Superior temporal gyrus (tissue), 1 donor: ENCODE measurements at regions not wholly inside any gene's neighbourhood (a gene's known extent, or its start where the extent isn't known, plus 50 kb on each side); places are given as distances from the start of the nearest gene placed in this dataset.

ENCODE experiments used
- DNase-seq: peaks from one replicate; pipeline ENCODE4 v3.0.0-alpha.2; 2016; ENCODE audit errors: extremely low spot score

DNA sequence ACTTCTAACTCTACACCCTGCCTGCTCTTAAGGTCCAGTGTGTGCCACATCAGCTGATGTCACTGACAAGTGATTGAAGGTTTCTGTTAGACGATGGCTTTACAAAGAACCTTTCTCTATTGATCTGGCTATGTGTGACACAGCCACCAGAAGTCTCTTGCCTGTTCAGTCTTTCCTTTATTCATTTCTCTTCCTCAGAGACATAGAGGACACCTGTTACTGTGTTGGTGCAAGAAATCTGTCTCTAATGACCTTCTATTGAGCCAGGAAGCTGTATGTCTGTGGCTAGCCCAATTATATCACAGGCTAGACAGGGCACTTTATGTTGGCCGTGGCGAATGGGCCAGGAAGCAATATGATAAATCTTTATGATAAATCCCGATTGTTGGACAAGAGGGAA, 173.3 kb upstream of the GAP43 start:
- no peak for DNase-seq

DNA sequence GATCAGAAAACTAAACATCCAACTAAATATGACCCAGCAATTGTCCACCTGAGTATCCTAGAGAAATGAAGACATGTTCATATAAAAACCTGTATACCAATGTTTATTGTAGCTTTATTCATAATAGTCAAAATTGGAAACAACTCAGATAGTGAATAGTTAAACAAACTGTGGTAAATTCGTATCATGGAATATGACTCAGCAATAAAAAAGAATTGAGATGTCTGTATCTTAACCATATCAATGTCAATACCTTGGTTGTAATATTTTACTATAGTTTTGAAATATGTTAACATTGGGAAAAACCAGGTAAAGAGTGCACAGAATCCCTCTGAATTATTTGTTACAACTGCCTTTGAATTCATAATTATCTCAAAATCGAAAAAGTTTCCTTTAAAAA, 159.3 kb upstream of the GAP43 start:
- no peak for DNase-seq

DNA sequence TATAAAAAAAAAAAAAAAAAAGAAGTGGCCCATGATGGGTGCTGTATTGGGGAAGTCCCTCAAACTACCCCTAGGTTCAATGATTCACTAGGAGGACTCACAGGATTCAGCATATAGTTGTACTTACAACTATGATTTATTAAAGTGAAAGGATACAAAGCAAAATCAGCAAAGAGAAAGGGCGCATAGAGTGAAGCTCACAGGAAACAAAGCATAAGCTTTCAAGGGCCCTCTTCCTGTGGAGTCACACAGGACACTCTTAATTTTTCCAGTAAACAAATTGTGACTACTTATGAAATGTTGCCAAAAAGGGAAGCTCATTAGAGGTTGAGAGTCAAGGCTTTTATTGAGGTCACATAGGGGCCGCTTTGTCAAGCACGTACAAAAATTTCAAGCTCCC, 153.7 kb upstream of the GAP43 start:
- DNase-seq: no peak

DNA sequence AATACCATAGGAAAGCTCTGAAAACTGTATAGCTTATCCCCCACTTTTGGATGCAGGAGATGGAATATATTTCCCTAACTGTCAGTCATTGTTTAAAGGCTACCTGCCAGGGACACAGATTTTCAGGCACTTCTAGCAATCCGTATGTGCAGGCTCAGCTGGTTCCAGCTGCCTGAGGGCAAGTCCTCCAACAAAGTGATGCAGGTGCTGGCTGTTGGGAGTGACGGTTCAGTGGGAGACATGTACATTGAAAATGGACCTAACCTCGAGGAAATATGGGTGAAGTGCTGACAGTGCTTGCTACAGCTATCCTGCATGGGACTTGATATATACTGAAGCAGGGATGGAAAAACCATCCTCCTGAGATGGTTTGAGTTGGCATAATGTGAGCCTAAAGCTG, 153.1 kb upstream of the GAP43 start:
- no peak for DNase-seq

DNA sequence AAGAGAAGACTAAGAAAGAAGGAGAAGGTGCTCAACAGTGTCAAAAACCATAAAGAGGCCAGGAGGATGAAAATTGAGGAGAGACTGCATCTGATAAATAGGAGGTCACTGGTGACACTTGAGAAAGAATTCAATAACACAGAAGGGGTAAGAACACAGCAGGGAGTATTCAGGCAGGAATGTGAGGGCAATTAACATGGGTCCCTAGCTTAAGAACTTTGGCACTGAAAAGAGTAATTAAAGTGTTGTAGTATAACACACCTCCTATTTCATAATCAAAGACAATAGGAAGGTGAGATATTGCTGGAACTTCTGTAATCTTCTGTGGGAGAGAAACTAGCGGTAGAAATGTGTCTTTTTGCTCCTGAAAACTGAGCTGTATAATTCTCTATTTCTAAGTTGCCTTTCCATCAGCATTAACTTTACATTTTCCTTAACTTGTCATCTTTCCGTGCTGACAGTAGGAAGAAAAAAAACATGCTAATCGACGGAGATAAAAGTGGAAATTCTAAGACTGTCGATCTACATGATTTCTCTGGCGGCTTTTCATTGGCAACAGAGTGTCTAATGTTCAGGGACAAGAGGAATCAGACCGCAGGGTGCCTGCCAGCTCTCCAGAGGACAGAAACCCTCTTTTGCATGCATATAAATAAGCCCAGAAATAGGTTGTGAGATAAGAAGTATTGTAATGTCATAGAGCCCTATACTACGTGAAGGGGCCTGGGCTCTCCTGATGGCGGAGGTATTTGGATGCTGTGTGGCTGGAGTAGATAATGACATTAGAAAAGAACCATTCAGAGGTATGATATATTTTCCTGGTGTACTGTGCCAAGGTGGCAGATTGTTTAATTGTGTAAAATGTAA, 147.9 kb upstream of the GAP43 start:
- DNase-seq: peak; percentile 20

DNA sequence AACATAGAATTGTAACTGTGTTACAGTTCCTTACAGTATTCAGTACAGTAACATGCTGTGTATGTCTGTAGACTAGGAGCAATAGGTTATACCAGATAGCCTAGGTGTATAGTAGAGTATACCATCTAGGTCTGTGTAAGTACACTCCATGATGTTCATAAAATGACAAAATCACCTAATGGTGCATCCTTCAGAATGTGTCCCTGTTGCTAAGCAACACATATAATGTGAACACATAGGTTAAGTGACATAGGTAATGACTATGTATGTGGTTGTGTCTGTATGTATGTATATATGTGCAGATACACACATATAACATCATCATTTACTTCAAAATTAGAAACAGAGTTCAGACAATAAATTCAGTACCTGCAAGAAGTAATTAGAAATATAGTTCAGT, 146.8 kb upstream of the GAP43 start:
- no peak for DNase-seq

DNA sequence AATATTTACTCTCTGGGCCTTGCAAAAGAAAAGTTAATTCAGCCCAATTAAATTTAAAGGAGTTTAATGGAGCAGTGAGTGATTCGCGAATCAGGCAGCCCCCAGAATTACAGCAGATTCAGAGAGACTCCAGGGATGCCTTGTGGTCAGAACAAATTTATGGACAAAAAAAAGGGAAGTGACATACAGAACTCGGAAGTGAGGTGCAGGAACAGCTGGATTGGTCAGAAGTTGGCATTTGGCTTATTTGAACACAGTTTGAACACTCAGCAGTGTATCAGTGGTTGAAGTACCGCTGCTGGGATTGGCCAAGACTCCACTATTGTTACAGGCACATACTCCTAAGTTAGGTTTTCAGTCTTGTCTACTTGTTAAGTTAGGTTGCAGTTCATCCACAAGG, 145.0 kb upstream of the GAP43 start:
- no peak for DNase-seq

DNA sequence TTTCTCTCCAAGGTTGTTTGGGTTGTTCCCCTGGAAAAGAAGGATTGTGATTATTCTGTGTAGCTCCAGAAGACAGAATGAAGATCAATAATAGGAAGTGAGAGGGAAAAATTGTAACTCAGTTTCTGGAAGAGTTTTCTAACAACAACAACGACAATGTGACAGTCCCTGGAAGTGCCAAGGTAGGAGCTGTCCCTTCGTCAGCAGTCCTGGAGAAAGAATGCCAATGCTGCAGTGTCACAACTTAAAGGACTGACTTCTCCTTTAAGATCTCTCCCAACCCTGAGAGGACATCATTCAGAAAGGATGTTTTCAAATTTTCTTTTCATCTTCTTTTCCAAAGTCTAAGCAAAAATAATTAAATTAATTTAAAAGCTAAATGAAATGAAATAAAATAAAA, 136.4 kb upstream of the GAP43 start:
- no peak for DNase-seq

DNA sequence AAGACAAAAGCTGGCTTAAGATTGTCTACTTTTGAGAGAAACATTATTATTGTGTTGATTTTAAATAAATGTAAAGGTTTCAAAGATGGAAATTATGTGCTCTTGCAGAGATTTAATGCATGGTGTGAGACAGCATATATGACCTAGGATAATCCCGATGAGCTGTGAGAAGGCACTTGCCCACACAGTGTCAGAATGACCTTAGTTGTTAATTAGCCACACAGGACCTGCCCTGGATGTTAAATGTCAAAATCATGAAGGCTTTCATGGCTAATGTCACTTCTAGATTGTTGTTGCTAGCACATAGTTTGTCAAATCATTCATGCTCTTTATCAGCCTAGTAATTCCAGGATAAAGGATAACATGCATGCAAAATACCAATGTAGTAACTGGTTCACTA, 135.3 kb upstream of the GAP43 start:
- no peak for DNase-seq

DNA sequence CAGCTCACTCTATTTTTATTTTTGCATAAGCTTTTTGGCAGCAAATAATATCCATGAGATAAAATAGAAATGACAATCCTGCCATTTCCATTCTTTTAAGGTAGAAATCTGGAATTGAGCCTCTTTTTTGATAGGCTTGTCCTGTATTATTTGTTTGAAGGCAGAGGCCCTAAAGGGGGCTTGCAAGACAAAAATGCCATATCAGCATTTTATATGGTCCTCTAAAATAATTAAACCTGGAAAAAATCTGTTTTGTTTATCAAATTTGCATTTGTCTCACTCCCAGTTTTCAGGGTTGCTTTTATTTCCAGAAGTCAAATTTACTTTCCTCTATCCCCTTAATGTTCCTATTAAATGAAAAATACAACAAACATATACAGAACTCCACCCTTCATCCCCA, 134.9 kb upstream of the GAP43 start:
- DNase-seq: no peak

DNA sequence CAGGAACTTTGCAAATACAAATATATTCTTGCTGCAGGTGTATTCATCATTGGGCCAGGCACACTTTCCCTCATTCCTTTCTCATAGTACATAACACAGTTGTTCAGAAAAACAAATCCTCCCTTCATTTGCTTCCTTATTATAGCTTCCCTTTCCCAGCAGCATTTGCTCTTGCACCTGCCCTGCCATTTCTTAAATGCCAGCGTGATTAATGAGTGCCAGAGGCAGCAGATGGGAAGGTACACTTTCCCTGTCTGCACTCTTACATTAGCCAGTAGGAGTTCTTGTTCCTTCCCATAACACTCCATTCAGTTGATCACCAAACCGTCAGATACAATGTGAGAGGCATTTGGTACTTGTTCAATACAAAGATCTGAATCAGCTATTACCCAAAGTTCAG, 128.5 kb upstream of the GAP43 start:
- DNase-seq: no peak

DNA sequence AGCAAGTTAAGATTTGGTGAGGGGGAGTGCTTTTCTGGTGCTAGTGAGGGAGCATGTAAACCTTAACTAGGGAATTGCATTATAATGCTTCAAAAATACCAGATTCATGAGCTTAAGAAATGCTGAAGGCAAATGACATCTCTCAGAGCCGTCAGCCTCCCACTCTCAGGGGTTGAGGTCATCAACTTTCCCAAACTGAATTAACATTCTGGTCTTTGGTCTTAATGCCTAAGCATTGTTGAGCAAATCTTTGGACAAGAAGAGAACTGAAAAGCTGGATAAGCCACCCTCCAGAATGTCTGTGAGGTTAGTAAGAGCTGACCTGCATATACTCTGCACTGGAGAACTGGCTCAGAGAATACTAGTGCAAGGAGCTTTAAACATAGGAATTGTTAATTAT, 124.9 kb upstream of the GAP43 start:
- no peak for DNase-seq

DNA sequence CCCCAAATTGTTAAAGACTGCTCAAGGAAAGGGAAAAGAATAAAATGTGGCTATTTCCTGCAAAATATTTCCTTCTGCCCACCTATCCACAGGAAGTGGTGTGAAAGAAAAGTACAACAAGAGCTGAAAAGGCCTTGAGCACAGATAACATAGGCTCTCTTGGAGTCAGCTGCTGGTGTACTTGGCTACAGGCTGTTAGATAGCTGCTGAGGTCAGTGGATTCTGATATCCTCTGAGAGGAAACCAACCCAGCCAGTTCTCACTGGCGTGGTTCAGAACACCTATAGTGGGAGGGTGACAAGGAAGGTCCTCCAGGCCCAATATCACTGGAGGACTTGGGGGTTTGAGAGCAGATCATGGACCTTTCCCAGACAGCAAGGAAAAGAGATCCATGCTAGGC, 124.4 kb upstream of the GAP43 start:
- no peak for DNase-seq

DNA sequence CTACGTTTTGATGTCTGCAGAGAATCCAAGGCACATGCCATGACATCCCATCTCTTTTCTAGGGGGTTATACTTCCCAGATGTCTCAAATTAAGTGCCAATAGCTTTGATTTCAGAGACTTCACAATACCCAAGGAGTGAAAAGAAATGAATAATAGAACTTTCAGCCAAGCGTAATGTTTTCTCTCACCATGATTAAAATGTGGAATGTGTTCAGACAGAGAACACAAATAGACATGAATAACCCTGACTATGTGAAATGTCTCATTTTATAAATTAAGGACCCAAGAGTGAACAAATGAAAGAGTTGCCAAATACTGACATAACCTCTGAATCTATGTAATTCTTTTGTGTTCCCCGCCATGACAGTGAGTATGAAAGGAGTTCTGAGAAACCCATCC, 123.6 kb upstream of the GAP43 start:
- DNase-seq: no peak

DNA sequence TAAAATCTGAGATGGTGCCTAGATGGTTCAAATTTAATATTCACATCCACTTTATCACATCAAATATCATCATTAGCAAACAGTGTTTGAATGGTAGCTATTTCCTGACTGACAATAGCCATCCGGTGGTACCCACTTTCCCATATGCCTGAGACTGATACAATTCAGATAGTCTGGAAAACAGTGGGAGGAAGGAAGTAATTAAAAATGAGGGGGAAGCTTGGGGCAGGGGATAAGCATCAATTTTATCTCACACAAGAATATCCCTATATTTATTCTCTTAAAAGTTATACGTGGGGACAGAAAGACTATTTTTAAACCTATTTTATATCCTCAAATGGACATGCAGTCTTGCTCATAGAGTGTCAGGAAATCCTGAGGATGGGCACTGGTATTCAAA, 122.5 kb upstream of the GAP43 start:
- DNase-seq: no peak

DNA sequence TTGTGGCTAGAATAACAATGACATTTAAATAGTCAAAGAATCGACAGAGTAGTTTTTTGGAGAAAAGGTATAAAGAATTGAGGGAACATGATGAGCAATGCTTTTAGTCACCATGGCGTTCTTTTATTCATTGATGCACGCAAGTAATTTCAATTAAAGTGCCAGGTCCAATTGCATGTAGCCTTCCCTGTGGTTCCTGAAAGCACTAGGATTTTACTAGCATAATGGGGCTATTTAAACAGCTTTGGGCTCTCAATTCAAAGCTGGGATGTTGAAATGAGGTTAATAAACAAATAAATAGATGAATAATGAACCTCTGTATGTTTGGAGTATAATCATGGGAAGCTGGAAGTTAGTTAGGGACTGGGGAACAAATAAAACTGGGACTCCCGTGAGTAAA, 121.2 kb upstream of the GAP43 start:
- DNase-seq: no peak

DNA sequence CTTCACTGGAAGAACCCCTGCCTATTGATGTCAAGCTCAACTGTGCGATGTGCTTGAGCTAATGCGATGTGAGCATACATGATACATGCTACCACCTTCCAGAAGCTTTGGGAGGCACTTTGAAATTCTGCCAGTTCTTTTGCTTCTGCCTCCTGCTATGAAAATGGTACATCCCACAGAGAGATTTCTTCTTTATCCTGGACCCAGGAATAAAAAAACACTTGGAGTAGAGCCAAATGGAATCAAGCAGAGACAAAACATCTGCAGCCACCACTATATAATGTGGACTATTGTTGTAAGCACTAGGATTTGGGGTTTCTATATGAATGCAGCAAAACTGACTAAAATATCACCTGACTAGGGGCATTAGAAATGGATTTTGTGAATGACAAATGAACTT, 119.9 kb upstream of the GAP43 start:
- DNase-seq: no peak

DNA sequence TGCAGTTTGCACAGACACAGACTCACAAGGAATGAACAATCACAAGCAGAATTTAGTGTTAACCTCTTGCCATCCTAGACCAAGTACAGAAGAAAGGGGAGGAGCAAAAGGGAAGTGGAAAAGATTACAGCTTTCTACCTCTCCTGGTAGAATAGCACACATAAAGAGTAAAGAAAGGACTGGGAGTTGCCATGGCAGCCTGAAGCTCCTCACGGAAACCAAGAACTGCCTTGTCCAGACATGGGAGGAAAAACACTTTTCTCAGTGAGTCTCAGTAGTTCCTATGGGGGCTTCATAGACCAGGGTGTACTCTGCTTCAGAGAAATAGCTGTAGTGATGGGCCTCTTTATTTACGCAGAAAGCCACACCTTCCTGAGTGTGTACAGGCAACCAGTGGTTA, 114.7 kb upstream of the GAP43 start:
- DNase-seq: no peak

DNA sequence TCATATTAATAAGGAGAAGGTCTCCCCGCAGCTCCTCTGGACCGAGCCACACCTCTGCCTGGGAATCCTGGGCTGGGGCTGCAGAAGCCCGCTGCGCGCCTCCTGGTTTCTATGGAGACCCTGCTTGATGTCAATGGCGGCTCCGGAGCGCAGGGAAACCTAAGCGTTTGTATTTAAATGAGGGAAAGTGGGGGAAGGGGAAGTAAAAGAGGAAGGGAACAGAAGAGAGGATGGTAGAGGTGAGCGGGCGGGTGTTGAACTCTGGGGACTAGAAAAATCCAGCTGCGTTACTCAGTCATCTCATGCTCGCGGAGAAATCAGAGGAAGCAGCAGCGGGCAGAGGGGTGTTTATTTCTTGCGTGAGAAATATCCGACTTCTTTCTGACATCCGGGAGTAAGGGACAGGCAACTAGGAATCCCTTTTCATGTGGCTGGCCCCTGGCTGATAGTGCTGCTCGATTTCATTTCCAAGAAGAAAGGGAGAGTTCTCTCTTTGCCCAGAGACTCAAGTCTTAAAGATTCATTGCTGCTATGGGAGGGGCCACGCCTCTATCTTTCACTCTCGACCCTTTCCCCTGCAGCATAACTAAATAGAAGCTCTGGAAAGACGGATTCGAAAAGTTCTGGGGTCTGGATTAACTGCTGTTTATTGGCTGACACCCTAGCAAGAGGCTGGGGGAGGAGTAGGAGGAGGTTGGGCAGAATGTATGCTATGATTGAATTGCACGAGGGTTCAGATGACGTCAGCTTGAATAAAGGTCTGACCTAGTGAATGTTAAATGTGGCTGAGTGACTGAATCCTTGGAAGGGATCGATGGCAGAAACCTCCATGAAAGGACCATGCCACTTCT, 110.5 kb upstream of the GAP43 start:
- DNase-seq: peak; percentile 52

DNA sequence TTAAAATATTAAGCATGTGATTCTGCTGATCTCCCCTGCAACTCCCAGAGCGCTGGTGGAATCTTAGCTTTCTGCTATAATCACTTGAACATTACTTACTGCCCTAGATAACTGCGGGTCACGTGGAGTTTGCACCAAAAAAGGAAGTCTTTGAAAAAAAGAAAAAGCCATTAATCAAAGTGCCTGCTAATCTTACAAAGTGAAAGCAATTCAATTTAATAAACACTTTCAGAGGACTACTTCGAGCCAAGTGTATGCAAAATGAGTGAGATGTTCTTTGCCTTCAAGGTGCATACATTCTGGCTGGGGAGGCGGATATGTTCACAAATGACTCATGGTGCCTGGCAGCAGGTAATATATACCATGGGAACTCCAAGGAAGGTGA, 109.9 kb upstream of the GAP43 start:
- DNase-seq: peak; percentile 35

DNA sequence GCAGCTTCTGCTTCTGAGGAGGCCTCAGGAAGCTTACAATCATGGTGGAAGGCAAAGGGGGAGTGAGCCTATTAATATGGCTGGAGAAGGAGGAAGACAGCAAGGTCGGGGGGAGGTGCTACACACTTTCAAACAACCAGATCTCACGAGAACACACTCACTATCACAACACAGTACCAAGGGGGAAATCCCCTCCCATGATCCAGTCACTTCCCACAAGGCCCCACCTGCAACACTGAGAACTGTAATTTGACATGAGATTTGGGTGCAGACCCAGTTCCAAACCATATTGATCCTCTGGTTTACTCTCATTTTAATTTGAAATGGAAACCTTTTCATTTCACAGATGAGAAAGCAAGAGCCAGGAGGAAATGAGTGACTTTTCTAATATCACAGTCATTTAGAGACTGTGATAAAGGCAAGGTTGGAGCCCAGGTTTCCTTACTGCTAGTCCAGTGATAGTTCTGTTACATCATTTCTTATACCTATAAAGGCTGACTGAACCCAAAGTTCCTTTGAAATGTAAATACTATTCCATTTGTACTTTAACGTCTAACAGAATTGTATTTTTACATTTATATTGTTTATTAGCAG, 105.8 kb upstream of the GAP43 start:
- no peak for DNase-seq

DNA sequence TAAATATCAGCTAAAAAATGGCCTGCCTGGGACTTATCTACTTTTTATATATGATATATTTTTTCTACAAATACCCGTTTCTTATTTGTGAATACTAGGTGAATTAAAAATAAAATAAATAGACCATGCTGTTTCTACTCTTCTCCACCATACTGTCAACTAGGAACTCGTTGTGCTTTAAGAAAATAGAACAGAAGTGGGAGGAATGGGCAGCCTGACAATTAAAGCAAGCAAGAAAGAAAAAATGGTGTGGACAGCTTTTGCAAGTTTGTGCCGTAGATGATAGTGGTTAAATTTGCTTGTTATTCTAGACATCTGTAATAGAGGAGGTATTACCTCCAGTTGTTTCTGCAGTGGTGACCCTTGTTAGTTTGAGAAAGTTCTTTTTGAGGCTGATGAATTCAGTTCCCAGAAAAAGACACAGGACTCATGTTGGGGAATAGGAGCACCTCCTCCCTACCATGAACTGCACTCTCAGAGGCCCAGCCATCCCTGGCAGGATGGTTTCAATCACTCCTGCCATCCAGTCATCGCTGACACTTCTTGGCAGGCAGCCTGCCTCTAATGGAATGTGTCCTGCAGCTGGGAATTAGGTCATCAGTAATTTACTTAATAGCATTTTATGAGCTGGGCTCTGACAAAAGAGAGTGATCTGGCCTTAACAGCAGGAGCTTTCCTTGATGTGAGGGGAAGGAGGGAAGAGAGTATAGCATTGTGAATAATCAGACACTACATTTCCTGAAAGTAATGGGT, 105.0 kb upstream of the GAP43 start:
- DNase-seq: peak; percentile 51
